Peyer's patch (tissue), 4 donors: ENCODE measurements at regions not wholly inside any gene's neighbourhood (a gene's known extent, or its start where the extent isn't known, plus 50 kb on each side); places are given as distances from the start of the nearest gene placed in this dataset.

Experiments
- DNase-seq, 3 donors: peaks; one replicate each; pipeline ENCODE4 v3.0.0-alpha.2; 2017 to 2019
- H3K27ac ChIP-seq, 4 donors: fragments of 200-600 bp; sonication (generic); one replicate each; pipeline ENCODE4 v1.5.1; 2016 to 2019
- H3K27me3 ChIP-seq, 2 donors: fragments of 200-600 bp; sonication (generic); one replicate each; pipeline ENCODE4 v1.5.1; 2019
- H3K36me3 ChIP-seq, 3 donors: fragments of 200-600 bp; sonication (generic); one replicate each; pipeline ENCODE4 v1.5.1; 2016 to 2019
- H3K4me1 ChIP-seq, 4 donors: fragments of 200-600 bp; sonication (generic); one replicate each; pipeline ENCODE4 v1.5.1; 2016 to 2019
- H3K4me3 ChIP-seq, 4 donors: fragments of 200-600 bp; sonication (generic); 1 replicate in 3 of 4; 2 replicates in 1 of 4; pipeline ENCODE4 v1.5.1; 2016 to 2019; ENCODE audit warnings: mild to moderate bottlenecking in 1 of 4
- H3K9me3 ChIP-seq, 4 donors: fragments of 200-600 bp; sonication (generic); one replicate each; pipeline ENCODE4 v1.5.1; 2016 to 2019; ENCODE audit warnings: mild to moderate bottlenecking in 1 of 4
- CTCF ChIP-seq, 6 experiments: fragments of 450-650 bp in 4 of 6; fragments of 200-600 bp in 2 of 6; sonication (generic) in 1 of 6; IDR thresholded peaks; one replicate each; pipeline ENCODE4 v1.5.1; 2017 to 2019; ENCODE audit warnings: antibody characterized with exemption in 6 of 6, mild to moderate bottlenecking in 3 of 6, moderate library complexity in 1 of 6
- POLR2A ChIP-seq, 2 donors: fragments of 450-650 bp; IDR thresholded peaks; one replicate each; pipeline ENCODE4 v1.5.1; 2017; ENCODE audit warnings: antibody characterized with exemption in 2 of 2, mild to moderate bottlenecking in 2 of 2, moderate library complexity in 2 of 2

- Histone ChIP-seq H3K4me3 (no peak overlapping the region), H3K27ac (no peak overlapping the region), H3K4me1 (no peaks in the 10 kb centered on the region), H3K9me3 (no peaks in the 10 kb centered on the region), H3K27me3 (no peaks in the 10 kb centered on the region), H3K36me3 (no peaks in the 10 kb centered on the region)
- TF ChIP-seq CTCF (IDR thresholded peaks at IDR 0.05) (no peak), POLR2A (IDR thresholded peaks at IDR 0.05) (no peak)
- DNase-seq = no peak
Observed at GRCh38 chr7:41052201-41052600, 650.7 kb downstream of the INHBA start.

GRCh38 chr7:41051535-41051934 is 651.4 kb downstream of the INHBA start:
- Histone ChIP-seq H3K9me3 (no peaks in the 10 kb centered on the region), H3K27me3 (no peaks in the 10 kb centered on the region), H3K36me3 (no peaks in the 10 kb centered on the region), H3K4me3 (no peak overlapping the region), H3K27ac (no peak overlapping the region), H3K4me1 (no peaks in the 10 kb centered on the region)
- no peak for TF ChIP-seq CTCF (IDR thresholded peaks at IDR 0.05)
- TF ChIP-seq POLR2A (IDR thresholded peaks at IDR 0.05) = no peak
- DNase-seq = no peak

- Histone ChIP-seq H3K27ac (no peak overlapping the region), H3K27me3 (no peaks in the 10 kb centered on the region), H3K4me3 (no peak overlapping the region), H3K4me1 (no peaks in the 10 kb centered on the region), H3K9me3 (no peaks in the 10 kb centered on the region), H3K36me3 (no peaks in the 10 kb centered on the region)
- DNase-seq = no peak
- TF ChIP-seq POLR2A (IDR thresholded peaks at IDR 0.05) (no peak), CTCF (IDR thresholded peaks at IDR 0.05) (no peak)
Observed at GRCh38 chr7:41051062-41051461, 651.8 kb downstream of the INHBA start.

GRCh38 chr7:41048771-41049170 is 654.1 kb downstream of the INHBA start:
- DNase-seq = no peak
- Histone ChIP-seq H3K27ac (no peak overlapping the region), H3K9me3 (no peaks in the 10 kb centered on the region), H3K36me3 (no peaks in the 10 kb centered on the region), H3K4me1 (no peaks in the 10 kb centered on the region), H3K4me3 (no peak overlapping the region), H3K27me3 (no peaks in the 10 kb centered on the region)
- TF ChIP-seq POLR2A (IDR thresholded peaks at IDR 0.05) (no peak), CTCF (IDR thresholded peaks at IDR 0.05) (no peak)

- Histone ChIP-seq H3K27me3 (no peaks in the 10 kb centered on the region), H3K9me3 (no peaks in the 10 kb centered on the region), H3K4me3 (no peak overlapping the region), H3K4me1 (no peaks in the 10 kb centered on the region), H3K27ac (no peak overlapping the region), H3K36me3 (no peaks in the 10 kb centered on the region)
- DNase-seq = no peak
- TF ChIP-seq CTCF (IDR thresholded peaks at IDR 0.05) = no peak
- TF ChIP-seq POLR2A (IDR thresholded peaks at IDR 0.05) = no peak
Observed at GRCh38 chr7:41047789-41048191, 655.1 kb downstream of the INHBA start.

GRCh38 chr7:41047211-41047610 is 655.7 kb downstream of the INHBA start:
- no peaks in the 10 kb centered on the region for H3K9me3 ChIP-seq
- H3K4me3 ChIP-seq = no peak overlapping the region
- TF ChIP-seq CTCF (IDR thresholded peaks at IDR 0.05) (no peak), POLR2A (IDR thresholded peaks at IDR 0.05) (no peak)
- H3K36me3 ChIP-seq = no peaks in the 10 kb centered on the region
- H3K27me3 ChIP-seq = no peaks in the 10 kb centered on the region
- H3K27ac ChIP-seq = no peak overlapping the region
- no peak for DNase-seq
- no peaks in the 10 kb centered on the region for H3K4me1 ChIP-seq
